Endothelial cell (in vitro differentiated cells): ENCODE measurements at regions not wholly inside any gene's neighbourhood (a gene's known extent, or its start where the extent isn't known, plus 50 kb on each side); places are given as distances from the start of the nearest gene placed in this dataset.
A peak's percentile ranks its signal among the peaks of the same experiment; 100 is the strongest.
"Not testable (repeated sequence)": the region's sequence is repeated elsewhere in the genome, so short reads cannot be mapped to it uniquely, and the experiment has no call there.

Experiments
- DNase-seq: peaks from one replicate; pipeline ENCODE4 v3.0.0; 2021; ENCODE audit warnings: low spot score
- H3K27ac Mint-ChIP-seq: one replicate; pipeline ENCODE4 v1.8.0; 2021; ENCODE audit warnings: mixed read lengths, inconsistent platforms; ENCODE audit not compliant: unreplicated experiment
- H3K27me3 Mint-ChIP-seq: one replicate; pipeline ENCODE4 v1.8.0; 2021; ENCODE audit warnings: mild to moderate bottlenecking, moderate library complexity, mixed read lengths, inconsistent platforms; ENCODE audit not compliant: unreplicated experiment
- H3K36me3 Mint-ChIP-seq: one replicate; pipeline ENCODE4 v1.8.0; 2021; ENCODE audit warnings: mild to moderate bottlenecking, low read depth, mixed read lengths, inconsistent platforms; ENCODE audit not compliant: unreplicated experiment
- H3K4me1 Mint-ChIP-seq: one replicate; pipeline ENCODE4 v1.8.0; 2021; ENCODE audit warnings: mild to moderate bottlenecking, mixed read lengths, inconsistent platforms; ENCODE audit not compliant: unreplicated experiment
- H3K4me3 Mint-ChIP-seq: one replicate; pipeline ENCODE4 v1.8.0; 2021; ENCODE audit warnings: mild to moderate bottlenecking, mixed read lengths, inconsistent platforms; ENCODE audit not compliant: unreplicated experiment
- H3K9me3 Mint-ChIP-seq: one replicate; pipeline ENCODE4 v1.8.0; 2021; ENCODE audit warnings: mixed read lengths, inconsistent platforms; ENCODE audit not compliant: unreplicated experiment
- TF ChIP-seq, protein P1 (sequence below): fragments of 200-600 bp; sonication (generic); IDR thresholded peaks from one replicate; pipeline ENCODE4 v1.5.0; 2021; ENCODE audit warnings: antibody characterized with exemption; ENCODE audit not compliant: unreplicated experiment

GRCh38 chr14:105602799-105603793 is 76.7 kb downstream of the TMEM121 start:
- H3K27ac Mint-ChIP-seq, result no peak overlapping the region
- DNase-seq, result no peak
- peak overlapping the region; percentile 51 for H3K4me3 Mint-ChIP-seq
- TF ChIP-seq, protein P1, sequence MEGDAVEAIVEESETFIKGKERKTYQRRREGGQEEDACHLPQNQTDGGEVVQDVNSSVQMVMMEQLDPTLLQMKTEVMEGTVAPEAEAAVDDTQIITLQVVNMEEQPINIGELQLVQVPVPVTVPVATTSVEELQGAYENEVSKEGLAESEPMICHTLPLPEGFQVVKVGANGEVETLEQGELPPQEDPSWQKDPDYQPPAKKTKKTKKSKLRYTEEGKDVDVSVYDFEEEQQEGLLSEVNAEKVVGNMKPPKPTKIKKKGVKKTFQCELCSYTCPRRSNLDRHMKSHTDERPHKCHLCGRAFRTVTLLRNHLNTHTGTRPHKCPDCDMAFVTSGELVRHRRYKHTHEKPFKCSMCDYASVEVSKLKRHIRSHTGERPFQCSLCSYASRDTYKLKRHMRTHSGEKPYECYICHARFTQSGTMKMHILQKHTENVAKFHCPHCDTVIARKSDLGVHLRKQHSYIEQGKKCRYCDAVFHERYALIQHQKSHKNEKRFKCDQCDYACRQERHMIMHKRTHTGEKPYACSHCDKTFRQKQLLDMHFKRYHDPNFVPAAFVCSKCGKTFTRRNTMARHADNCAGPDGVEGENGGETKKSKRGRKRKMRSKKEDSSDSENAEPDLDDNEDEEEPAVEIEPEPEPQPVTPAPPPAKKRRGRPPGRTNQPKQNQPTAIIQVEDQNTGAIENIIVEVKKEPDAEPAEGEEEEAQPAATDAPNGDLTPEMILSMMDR, result no peak
- H3K9me3 Mint-ChIP-seq, result peaks cover 7% of the 10 kb centered on the region
- no peaks in the 10 kb centered on the region for H3K4me1 Mint-ChIP-seq
- peaks cover 11% of the 10 kb centered on the region for H3K27me3 Mint-ChIP-seq
- H3K36me3 Mint-ChIP-seq, result peaks cover 8% of the 10 kb centered on the region

DNA sequence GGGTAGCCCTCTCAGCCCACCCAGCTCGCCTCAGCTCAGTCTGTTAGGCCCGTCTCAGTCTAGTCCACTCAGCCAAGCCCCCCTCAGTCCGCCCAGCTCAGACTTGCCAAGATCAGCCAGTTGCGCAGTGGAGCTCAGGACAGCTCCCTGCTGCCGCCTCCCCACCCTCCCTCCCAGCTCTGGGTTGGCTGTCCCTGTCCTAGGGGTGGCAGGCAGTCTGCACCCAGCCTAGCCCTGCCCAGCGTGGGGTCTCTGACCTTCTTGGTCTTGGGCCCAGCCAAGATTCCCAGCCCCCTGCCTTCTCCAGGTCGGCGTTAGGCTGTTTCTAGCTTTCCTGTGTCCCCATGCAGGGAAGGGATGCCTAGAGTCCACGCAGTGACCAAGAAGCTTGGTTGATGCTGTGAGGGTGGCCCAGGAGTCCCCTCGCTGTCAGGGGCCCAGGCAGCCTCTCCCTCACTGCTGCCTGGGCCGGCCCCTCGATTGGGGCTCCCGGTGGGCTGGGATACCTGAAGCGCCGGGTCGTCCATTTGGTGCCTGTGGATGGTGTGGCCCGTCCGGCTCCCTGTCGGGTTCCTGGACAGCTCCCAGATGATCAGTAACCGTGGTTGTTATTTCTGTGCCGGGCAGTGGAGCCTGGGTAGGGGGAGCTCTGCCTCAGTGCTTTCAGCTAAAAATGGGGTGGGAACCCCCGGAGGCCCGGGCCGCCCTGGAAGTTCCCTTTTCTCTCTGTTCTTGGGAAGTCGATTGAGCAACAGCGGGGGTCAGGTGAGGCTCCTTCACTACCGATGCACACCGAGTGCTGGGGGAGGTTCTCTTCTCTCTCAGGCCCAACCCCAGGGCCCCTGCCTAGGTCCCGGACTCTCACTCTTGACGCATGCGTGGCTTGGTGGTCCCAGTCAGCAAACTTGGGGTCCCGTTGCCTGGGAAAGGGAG is 78.4 kb downstream of the TMEM121 start:
- H3K4me3 Mint-ChIP-seq, DNase-seq, H3K36me3 Mint-ChIP-seq, H3K27me3 Mint-ChIP-seq, H3K9me3 Mint-ChIP-seq, H3K27ac Mint-ChIP-seq, H3K4me1 Mint-ChIP-seq: not testable (repeated sequence)

GRCh38 chr14:105605464-105606304 is 79.3 kb downstream of the TMEM121 start:
- Mint-ChIP-seq H3K36me3 (peaks cover 8% of the 10 kb centered on the region), H3K4me1 (no peaks in the 10 kb centered on the region), H3K27ac (no peak overlapping the region), H3K27me3 (peaks cover 5% of the 10 kb centered on the region), H3K9me3 (peaks cover 7% of the 10 kb centered on the region), H3K4me3 (no peak overlapping the region)
- DNase-seq, result no peak
- TF ChIP-seq, protein P1, result no peak

DNA sequence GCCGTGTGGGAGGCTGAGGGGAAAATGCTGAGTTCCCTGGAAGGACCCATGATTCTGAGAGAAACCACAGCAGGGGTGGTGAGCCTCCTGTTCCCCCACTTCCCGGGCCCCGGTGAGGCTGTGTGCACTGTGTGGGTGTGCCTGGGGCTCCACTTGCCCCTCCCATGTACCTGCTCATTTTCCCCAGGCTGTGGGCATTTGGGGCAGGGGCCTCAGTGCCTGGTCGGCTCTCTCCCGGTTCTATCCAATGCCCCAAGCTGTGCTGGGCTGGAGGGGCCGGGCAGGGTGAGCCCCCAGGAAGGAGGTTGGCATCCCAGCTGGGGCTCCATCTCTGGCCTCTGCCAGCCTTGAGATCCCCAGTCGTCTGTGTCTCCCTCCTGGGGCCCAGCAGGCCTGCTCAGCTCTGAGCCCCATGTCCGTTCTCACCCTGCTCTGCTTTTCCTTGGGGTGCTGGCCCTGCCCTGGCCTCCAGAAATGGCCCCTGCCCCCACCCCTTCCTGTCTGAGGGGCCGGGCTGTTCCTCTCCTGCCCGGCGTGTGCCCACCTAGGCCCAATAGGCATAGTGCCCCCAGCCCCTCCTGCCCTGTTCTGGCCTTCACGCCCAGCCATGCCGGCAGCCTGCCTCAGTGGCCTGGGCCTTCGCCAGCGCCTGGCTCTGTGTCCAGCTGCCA is 80.1 kb downstream of the TMEM121 start:
- H3K36me3 Mint-ChIP-seq, H3K27me3 Mint-ChIP-seq, H3K4me3 Mint-ChIP-seq, DNase-seq, H3K4me1 Mint-ChIP-seq, H3K27ac Mint-ChIP-seq, H3K9me3 Mint-ChIP-seq: not testable (repeated sequence)

DNA sequence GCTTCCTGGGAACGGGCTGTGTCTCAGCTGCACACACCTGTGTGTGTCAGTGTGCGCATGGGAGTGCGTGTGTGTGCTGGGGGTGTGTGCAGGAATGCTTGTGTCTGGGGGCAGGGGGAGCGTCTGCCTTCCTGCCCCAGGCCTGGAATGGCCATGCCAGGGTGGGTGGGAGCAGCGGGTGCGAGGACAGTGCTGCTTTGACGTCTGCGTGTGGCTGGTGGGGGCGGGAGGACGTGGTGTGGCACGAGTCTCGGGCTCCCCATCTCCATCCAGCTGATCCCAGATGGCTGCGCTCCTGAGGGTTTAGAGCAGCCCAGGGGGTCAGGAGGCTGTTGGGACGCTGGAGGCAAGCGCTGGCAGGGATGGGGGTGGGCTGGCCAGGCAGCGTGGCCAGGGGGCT is 80.6 kb downstream of the TMEM121 start:
- DNase-seq, H3K4me3 Mint-ChIP-seq, H3K36me3 Mint-ChIP-seq, H3K27me3 Mint-ChIP-seq, H3K27ac Mint-ChIP-seq, H3K9me3 Mint-ChIP-seq, H3K4me1 Mint-ChIP-seq: not testable (repeated sequence)

GRCh38 chr14:105614987-105615386 is 88.6 kb downstream of the TMEM121 start:
- Mint-ChIP-seq H3K27me3 (peaks cover 15% of the 10 kb centered on the region), H3K9me3 (peaks cover 20% of the 10 kb centered on the region), H3K36me3 (peaks cover 16% of the 10 kb centered on the region)
- not testable (repeated sequence) for H3K27ac Mint-ChIP-seq, DNase-seq, H3K4me1 Mint-ChIP-seq, H3K4me3 Mint-ChIP-seq

GRCh38 chr14:105615986-105616801 is 89.8 kb downstream of the TMEM121 start:
- peaks cover 20% of the 10 kb centered on the region for H3K9me3 Mint-ChIP-seq
- H3K4me1 Mint-ChIP-seq, H3K27ac Mint-ChIP-seq, H3K4me3 Mint-ChIP-seq, DNase-seq: not testable (repeated sequence)
- peaks cover 16% of the 10 kb centered on the region for H3K36me3 Mint-ChIP-seq
- peaks cover 15% of the 10 kb centered on the region for H3K27me3 Mint-ChIP-seq
